CD4-positive, alpha-beta T cell treated with Interleukin-17A for 1 hour (primary cell): ENCODE measurements at regions not wholly inside any gene's neighbourhood (a gene's known extent, or its start where the extent isn't known, plus 50 kb on each side); places are given as distances from the start of the nearest gene placed in this dataset.
"Not testable (repeated sequence)": the region's sequence is repeated elsewhere in the genome, so short reads cannot be mapped to it uniquely, and the experiment has no call there.

Experiments used
- DNase-seq: peaks from one replicate; pipeline ENCODE4 v3.0.0-alpha.2; 2020

DNA sequence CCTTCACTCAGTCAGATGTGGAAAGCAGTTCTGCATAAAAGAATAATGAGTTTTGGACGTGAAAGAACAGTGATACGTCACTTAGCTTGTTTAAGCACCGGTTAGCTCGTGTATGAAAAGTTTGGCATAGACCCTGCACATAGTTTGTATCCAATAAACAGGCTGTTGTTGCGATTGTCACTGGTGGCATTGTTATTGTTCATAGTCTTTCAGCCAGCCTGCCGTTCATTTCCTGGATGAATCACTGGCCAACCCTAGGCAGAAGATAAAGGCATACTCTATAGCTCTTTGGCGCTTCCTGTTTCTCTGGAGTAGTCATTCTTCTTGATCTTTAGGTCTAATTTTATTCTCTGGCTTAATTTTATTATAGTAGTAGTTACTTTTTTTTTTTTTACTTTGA is 57.8 kb upstream of the ANKRD30A start:
- no peak for DNase-seq

DNA sequence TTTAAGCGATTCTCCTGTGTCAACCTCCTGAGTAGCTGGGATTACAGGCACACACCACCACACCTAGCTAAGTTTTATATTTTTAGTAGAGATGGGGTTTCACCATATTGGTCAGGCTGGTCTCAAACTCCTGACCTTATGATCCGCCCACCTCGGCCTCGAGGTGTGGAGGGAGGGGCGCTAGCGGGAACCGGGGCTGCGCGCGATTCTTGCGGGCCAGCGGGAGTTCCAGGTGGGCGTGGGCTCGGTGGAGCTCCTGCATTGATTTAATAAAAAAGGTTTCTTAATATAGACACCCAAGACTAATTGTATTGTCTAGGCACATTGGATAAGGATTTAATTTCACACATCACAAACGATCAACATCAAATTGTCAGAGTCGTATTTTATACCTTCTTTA is 63.1 kb upstream of the ANKRD30A start:
- not testable (repeated sequence) for DNase-seq

DNA sequence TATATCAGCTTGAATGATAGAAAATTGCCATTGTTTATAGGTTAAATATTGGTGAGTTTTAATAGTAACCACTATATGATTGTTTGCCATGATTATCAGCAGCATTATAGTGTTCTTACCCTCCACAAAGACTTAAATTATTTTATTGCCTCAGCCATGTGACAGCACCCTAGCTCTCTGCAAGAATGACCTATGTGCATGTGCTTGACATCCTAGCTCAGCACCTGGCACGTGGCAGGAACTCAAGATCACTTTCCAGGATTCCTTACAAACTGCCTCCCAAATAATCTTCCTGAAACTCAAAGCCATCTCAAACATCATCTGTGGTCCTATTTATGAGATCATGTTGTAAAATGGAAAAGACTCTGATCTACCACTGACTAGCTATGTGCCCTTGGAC is 68.1 kb upstream of the ANKRD30A start:
- no peak for DNase-seq

- no peak for DNase-seq
These were observed 71.9 kb upstream of the ANKRD30A start for GRCh38 chr10:37053476-37053875.

- DNase-seq = not testable (repeated sequence)
These were observed 75.4 kb upstream of the ANKRD30A start for GRCh38 chr10:37049982-37050381.

DNA sequence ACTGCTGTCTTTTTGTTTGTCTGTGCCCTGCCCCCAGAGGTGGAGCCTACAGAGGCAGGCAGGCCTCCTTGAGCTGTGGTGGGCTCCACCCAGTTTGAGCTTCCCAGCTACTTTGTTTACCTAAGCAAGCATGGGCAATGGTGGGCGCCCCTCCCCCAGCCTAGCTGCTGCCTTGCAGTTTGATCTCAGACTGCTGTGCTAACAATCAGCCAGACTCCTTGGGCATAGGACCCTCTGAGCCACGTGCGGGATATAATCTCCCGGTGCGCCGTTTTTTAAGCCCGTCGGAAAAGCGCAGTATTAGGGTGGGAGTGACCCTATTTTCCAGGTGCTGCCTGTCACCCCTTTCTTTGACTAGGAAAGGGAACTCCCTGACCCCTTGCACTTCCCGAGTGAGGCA is 81.1 kb upstream of the ANKRD30A start:
- DNase-seq = not testable (repeated sequence)

GRCh38 chr10:37035853-37036252 is 89.5 kb upstream of the ANKRD30A start:
- DNase-seq = no peak

GRCh38 chr10:37015498-37015897 is 109.9 kb upstream of the ANKRD30A start:
- no peak for DNase-seq

DNA sequence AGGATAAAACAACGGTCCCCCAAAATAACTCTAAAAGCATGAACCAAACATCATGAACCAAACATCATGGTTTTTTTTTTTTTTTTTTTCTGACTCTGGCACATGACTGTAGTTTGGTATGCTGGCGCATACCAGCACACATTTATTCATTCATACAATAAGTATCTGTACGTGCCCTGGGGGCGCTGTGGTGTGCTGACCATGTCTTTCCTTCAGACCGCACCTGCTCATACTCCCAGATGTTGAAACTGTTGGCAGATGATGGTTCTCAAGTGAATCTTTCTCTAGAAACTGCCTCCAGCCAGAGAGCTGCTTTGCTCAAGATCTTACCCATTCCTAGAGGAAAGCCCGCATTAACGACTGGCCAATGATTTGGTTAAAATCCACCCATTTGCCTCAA is 114.7 kb upstream of the ANKRD30A start:
- no peak for DNase-seq

DNA sequence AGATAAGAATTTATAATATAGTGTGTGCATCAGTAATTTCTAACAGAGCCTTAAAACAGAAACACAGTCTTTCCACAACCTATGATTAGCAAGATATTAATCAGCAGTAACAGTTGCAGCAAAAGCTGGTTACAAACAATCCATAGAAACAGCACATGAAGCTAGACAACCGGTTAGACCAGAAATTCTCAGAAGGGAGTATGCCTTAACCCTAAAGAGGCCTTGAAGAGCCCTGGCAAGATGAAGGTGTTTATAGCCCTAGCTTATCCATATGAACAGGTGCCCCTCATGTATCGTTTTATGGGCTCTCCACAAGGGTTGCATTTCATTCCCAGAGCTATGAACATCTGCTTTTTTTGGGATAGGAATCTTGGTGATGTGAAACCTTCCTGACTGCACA is 117.1 kb upstream of the ANKRD30A start:
- DNase-seq = not testable (repeated sequence)

GRCh38 chr10:37003126-37003525 is 122.3 kb upstream of the ANKRD30A start:
- DNase-seq = no peak

- DNase-seq = not testable (repeated sequence)
These were observed 129.6 kb upstream of the ANKRD30A start for GRCh38 chr10:36995806-36996205.

DNA sequence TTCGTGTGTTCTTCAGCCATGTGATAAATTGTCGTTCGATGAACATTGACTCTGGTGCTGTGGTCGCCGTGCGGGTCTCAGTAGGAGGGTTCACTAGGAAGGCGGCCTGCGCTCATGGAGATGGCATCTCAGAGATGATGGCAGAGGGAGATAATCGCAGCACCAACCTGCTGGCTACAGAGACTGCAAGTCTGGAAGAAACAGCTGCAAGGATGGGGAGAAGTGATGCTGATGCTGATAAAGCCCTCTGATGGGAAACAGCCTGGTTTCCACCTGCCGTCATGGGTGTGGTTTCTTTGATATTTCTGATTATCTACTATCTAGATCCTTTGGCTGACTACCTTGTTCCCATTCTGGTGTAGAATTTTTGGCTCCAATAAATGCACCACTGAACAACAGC is 130.5 kb upstream of the ANKRD30A start:
- no peak for DNase-seq

- DNase-seq = no peak
These were observed 136.2 kb upstream of the ANKRD30A start for GRCh38 chr10:36989233-36989632.

DNA sequence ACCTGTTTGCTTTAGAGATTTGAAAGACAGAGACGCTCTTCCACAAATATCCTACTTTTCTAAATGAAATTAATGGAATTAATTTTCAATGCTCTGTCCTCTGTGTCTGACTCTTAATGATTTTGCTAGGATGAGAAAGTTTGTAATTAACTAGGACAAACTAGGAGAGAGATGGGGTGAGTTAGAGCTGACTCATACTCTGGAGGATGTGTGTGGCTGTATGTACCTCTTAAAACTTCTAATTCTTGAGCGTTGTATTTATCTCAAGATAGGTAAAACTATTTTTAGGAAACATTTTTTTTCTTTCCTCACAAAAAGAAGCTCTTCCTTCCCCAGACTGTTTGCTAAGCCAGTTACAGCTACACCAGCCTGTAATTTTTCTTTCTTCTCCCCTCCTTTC is 178.8 kb upstream of the ANKRD30A start:
- DNase-seq = no peak

DNA sequence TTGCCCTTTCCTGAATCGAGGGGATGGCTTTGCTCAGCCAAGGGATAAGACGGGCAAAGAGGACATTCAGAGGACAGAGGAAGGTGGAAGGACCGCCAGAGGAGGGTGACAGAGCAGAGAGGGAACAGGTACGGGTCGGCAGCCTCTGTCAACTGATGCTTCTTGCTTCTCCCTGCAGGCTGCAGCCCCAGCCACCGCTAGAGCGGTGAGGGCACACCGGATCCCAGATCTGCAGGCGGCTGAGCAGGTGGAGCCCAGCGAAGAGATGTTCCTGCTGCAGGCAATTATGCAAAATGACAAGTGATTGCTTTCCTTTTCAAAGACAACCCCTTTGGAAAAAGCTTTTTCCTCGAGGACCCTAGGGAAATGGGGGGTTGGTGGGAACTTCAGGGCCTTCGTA is 181.9 kb upstream of the ANKRD30A start:
- no peak for DNase-seq

- no peak for DNase-seq
These were observed 182.8 kb upstream of the ANKRD30A start for GRCh38 chr10:36942616-36943015.

- no peak for DNase-seq
These were observed 222.4 kb upstream of the ANKRD30A start for GRCh38 chr10:36903040-36903439.

DNA sequence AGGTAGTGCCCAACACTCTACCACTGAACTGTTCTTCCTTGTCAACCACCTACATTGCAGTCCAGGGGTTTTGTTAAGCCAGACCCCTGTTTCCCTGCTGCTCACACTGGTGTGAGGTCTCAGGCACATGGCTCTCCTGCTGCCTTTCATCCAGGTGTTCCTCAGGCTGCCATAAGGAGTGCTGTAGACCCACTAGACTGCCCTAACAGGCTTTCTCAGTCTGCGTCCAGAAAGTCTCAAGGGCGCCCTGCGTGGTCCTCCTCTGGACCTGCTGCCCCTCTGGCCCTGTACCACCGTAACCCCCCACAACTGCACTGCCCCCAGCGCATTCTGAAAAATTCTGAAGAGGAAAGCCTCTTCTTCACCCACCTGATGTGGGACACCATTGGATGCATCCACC is 225.7 kb upstream of the ANKRD30A start:
- no peak for DNase-seq

- DNase-seq = peak; percentile 21
These were observed 236.3 kb upstream of the ANKRD30A start for GRCh38 chr10:36888925-36889573.

DNA sequence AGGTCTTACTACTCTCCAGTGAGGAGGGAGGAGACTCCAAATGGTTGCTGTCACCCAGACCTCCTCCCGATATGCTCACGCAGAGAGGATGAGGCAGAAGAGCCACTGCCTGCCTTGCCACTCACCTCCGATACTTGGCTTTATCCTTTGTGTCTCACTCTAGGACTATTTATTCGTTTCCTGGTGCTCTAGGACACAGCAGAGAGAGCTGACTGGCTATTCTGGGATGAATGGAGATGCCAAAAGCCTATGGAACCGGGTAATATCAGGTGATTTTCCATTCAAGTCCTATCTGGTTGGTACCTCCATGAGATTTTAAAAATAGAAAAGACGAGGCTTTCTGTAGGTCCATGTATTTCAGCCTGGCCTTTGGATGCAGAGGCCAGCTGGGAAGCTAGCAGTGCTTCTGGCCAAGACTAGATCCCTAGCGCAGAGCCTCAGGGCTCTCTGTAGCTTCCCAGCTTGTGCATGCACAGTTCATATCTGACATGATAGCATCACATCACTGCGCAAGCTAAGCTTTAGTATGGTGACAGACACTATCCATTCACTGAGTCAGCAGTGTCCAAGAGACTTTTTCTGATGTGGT is 239.0 kb upstream of the ANKRD30A start:
- no peak for DNase-seq

GRCh38 chr10:36885746-36886145 is 239.7 kb upstream of the ANKRD30A start:
- DNase-seq = no peak

- DNase-seq = no peak
These were observed 242.6 kb upstream of the ANKRD30A start for GRCh38 chr10:36882781-36883180.

DNA sequence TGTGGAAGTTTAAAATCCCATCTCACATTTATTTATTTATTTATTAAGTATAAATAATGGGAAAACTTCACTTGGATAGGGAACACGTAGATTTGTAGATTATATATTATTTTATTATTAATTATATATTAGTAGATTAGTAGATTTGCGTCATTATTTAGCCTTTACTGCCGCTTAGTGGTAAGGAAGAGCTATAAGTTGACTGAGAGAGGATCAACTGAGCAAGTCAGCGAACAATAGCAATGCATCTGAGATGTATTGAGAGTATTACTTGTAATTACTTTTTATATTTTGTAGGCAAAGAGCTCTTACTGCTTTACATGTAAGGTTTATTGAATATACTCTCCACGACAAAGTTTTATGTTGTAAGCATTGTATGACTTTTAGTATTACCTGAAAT is 244.5 kb upstream of the ANKRD30A start:
- no peak for DNase-seq
